Activated CD8-positive, alpha-beta memory T cell treated with anti-CD3 and anti-CD28 coated beads for 48 hours (primary cell): ENCODE measurements at regions not wholly inside any gene's neighbourhood (a gene's known extent, or its start where the extent isn't known, plus 50 kb on each side); places are given as distances from the start of the nearest gene placed in this dataset.

Experiments used
- DNase-seq, 3 experiments: peaks; one replicate each; pipeline ENCODE4 v3.0.0-alpha.2; 2020; ENCODE audit warnings: low read depth in 2 of 3, low spot score in 2 of 3

DNA sequence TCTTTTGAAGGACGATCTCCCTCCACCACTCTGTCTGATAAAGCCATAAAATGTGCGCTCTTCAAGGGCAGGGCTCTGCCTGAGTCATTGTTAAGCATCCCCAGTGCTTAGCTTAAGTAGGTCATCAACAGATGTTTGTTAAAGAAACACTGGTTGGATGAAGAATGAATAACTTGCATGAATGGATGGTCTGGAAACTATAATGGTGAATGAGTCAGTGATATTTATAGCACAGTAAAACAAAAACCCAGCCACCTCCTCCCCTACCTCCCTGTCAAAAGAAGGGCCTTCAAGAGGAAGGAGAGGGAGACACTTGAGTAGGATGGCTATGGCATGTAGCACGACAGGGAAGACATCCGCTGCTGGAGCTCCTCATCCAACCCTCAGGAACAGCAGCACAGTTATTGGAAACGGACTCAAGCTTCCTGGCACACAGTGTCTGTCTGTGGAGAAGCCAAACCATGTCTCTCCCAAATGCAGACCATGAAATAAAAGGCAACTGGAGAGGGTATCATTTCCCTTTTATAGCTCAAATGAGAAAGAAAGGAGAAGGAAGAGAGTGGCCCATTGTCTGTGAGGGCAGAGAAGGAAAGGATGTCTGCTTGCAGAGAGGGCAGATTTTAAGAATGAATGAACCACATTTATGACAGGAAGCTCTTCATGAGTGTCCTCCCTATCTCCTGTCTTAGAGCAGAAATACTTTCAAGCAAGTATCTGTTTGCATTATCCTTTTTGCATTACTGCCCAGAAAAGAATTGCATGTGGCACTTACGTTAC is 183.5 kb upstream of the UBL3 start:
- no peak for DNase-seq

DNA sequence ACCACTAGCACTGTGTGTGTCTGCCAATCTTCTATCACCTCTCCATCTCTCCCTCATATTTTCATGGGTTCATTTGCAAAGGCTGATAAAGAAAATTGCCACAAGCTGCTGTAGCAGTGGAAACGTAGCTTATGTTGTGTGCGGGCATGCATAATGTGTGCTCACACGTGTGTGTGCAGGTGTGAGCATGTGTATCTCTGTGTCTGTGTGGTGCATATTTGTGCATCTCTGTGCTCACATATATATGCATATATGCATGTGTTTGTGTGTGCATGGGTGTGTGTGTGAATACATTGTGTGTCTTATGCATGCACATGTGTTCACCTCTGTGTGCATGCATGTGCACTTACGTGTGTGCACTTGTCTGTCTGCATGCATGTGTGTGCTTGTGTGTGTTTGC is 181.8 kb upstream of the UBL3 start:
- no peak for DNase-seq

DNA sequence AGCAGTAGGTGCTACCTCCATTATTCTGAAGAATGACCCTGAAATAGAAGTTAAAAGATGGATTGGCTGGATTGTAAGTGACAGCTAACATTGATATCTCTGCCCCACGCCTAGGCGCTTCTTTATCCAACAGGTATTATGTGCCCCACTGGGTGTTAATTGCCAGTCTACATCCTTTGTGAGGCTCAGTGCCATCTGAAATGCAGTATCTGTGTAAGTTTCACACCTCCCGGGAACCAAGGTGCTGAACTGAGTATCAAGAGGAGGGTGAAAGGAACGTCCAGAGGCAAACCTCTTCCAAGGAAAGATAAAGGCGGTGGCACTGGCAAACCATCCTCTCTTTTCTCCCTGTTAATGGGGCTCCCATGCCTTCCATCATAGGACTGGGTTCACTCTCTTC is 181.1 kb upstream of the UBL3 start:
- DNase-seq, result no peak

DNA sequence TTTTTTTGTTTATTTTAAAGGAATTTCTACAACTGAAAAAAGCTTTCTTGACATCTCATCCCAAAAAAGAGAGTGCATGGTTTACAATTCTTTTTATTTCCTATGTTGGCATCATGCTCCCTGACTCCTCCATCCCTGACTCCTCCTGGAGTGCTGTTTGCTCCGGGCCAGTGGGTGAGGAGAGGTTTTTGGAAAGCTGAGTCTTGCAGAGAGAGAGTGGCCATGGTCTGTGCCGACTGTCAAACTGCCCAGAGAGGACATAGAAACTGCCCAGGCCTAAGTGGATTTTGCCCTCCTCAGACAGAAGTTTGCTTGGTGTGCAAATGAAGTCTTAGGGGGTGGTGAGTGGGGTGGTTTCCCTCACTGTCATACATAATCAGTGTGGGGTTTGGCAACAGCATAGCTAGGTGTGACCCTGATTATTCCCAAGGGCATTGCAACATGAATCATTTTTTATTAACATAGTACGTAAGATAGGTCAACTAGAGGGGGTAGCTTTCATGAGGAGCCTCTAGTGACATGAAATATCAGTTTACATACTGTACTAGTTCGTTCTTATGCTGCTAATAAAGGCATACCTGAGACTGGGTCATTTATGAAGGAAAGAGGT is 179.8 kb upstream of the UBL3 start:
- no peak for DNase-seq

DNA sequence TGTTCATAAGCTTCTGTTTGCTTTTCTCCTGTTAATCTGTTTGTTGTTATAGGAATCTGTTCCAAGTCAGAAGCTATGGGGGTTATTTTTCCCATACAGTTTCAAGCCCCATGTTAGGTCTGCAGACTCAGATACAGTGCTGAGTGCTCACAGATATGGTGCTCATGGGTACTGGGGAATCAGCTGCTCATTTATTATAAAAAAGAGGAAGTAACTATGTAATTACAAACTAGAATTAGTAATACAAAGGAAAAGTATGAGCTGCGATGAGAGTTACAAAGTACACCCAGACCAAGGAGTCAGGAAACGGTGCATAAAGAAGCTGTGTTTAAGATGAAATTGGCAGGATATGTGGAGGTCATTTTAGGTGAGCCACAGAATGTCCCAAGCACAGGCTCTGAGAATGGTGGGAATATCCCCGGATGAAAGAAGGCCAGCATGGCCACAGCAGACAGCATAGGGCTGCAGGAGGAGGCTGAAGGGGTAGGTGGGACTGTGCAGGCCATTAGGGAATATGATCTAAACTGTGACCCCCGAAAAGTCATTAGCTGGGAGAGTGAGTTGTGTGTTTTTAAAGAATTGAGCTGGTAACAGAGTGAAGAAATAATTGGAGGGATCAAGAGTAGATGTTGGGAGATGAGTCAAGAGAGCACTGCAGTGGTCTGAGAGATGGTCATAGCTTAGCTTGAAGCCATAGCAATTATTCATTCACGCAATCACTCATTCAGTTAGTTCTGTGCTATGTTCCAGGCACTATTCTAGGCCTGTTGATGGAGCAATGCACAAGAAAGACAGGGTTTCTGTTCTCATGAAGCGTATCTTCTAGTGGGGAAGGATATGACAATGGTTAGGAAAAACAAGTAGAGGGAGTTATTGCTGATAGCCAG is 177.4 kb upstream of the UBL3 start:
- DNase-seq, result no peak

DNA sequence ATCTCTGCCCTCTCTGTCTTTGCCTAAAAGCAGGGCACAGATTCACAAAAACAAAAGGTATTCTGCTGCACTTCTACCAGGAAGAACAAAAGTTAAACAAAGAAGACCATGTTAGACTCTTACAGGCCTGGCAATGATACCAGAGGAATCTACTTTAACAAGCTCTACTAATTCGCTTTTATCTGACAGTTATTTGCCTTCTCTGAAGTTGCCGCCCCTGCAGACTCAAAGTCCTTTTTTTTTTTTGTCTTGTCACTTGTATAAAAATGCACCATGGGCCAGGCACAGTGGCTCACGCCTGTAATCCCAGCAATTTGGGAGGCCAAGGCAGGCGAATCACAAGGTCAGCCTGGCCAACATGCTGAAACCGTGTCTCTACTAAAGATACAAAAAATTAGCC is 176.5 kb upstream of the UBL3 start:
- DNase-seq, result no peak

DNA sequence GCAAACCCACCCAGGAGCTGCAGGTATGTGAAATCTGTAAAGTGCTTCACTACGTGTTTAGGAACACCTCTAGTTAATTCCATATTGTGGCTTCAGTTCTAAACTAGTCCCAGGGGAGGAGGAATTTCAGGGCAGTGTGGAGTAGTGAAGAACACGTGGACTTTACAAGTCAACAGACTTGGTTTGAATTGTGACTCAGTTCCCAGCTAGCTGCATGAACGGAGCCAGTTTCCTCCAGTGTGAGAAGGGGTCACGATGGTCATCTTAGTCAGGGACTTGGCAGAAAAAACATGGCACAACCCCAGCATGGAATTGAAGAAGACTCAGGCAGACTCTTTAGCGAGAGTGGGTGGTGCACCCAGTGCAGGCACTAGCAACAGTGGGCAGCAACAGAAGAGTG is 175.7 kb upstream of the UBL3 start:
- DNase-seq, result no peak

DNA sequence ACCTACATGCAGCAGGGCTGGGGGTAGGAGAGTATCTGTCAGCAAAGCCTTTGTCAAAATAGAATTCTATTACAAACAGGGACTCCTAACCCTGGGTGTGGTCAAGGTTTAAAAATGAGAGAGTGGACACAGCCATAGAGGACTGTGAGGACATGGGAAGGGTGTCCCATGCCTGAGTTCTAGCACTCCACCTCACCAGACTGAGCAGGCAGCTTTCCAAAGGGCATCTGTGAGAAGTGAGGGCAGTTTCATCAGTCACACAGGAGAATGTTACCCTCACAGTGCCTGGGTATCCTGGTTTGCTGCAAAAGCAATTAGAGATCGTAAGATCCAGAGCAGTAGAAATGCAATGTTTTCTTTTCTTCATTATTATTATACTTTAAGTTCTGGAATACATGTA is 174.9 kb upstream of the UBL3 start:
- DNase-seq, result no peak

DNA sequence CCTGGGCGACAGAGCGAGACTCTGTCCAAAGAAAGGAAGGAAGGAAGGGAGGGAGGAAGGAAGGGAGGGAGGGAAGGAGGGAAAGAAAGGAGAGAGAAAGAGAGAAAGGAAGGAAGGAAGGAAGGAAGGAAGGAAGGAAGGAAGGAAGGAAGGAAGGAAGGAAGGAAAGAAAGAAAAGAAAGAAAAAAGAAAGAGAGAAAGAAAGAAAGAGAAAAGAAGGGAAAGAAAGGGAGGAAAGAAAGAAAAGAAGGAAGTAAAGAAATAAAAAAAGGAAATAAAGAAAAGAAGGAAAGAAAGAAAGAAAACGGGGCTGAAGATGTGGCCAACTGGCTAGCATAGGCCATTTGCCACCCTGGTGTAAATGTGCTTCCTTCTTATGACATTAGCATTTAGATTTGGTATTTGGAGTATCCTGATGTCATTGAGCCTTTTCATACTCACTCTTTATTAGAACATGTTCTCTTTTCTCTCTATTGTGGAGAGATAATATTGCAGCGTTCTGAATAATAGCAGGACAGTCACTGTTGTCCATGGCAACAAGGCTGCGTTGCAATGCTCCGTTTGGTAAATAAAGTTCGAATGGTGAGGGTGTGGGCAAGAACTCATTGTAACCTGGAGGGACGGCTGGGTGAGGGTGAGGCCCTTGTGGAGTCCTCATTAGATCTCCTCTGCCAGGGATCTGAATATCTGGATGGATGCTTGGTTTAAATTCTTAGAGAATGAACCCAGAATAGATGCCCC is 173.9 kb upstream of the UBL3 start:
- no peak for DNase-seq

DNA sequence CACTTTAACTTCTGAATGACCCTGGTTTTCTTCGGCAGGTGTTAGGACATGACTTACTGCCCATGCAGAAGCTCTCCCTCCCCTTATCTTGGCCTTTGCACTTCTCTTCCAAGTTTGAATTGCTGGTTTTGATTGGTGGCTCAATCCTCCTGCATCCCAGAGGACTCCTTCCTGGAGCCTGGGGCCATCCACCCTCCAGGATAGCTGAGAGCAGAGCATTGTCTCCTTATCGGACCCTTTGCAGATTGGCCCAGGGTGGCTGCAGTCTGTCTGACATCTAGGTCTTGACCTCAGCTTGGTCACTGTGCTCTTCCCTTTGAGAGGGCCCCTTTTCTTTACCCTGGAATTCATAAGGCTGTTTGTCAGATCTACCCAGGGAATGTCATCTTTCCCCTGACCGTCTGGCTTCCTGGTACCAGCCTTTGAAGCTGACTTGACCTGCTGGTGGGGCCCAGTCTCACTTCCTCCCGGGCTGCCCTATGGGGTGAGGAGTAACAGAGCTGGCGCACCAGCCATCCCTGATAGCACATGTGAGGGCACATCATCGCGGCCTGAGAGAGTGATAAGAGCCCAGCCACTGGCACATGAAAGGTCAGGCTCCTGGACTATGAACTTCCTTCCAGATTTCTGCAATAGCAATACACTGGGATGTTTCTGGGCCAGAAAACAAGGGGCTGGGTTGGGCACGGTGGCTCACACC is 172.9 kb upstream of the UBL3 start:
- DNase-seq, result no peak

DNA sequence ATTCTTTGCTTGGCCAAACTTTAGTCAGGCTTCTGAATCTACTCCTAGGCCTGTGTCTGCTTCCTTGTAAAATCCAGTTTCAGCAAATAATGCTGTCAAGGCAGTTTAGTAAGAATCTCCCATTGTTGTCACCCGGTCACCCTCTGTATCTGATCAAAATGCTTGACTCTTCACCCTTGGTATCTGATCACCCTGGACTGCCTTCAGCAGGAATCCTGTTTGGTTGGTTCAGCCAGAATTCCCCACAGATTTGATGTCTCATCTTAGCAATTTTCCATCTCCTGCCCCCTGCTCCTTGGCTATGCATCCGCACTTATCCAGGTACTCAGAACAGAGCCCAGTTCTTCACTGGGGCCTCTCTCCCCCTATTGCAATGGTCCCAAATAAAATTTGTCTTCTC is 172.4 kb upstream of the UBL3 start:
- no peak for DNase-seq

DNA sequence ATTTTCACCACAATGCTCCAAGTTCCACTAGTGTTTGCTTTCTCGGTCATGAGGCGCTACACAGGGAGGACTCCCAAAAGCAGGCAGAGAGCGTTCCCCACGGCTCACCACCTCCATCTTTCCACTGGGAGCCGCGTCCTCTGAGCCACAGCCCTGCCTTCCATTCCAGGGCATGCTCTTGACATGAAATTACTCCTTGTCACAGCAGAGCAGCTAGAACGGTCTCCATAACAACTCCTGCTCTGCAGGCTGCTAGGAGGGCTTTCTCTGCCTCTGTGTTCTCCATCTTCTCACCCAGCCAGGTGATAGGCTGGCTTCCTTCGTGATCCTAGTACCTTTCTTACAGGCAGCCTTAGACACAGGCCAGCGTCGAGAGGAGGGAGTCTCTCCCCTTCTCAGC is 171.8 kb upstream of the UBL3 start:
- DNase-seq, result no peak

DNA sequence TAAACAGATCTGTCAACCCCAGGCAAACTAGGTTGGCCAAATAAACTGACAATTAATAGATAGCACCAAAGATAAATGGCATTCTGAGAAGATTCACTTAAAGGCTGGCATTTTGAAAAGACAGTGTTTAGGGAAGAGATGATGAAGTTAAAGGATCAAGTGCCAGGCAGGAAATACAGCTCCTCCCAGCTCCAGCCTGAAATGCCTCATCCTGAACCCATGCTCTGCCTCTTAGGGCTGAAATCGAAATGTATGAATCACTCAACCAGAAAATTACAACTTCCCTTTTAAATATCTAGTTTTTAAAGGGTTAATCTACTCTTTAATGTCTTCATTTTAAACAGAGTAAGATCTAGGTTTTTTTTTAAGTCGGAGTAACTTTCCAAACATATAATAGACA is 171.2 kb upstream of the UBL3 start:
- no peak for DNase-seq

DNA sequence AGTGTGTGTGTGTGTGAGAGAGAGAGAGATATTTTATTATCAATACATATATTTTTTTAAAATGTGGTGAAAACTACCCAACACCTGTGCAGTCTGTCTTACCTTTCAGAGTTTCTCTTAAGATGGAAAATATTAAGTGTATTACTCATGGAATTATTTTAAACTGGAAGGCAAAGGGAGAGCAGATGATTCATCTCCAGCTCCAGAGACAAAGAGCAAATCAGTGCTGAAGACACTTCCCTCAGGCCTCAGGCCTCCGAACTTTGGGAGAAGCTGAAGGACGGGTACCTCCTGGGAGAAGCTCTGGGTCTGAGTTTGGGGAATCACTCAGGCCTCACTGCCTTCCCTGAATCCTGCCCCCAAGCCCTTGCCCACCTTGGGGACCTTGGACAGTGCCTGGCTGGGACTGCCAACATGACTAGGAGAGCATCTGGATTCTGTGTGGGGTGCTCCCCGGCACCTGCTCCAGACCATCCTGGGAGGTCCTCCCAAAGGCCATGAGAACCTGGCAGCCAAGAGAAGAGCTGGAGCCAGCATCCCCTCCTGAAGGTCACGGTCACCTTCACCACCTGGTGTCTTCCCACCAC is 170.4 kb upstream of the UBL3 start:
- no peak for DNase-seq

DNA sequence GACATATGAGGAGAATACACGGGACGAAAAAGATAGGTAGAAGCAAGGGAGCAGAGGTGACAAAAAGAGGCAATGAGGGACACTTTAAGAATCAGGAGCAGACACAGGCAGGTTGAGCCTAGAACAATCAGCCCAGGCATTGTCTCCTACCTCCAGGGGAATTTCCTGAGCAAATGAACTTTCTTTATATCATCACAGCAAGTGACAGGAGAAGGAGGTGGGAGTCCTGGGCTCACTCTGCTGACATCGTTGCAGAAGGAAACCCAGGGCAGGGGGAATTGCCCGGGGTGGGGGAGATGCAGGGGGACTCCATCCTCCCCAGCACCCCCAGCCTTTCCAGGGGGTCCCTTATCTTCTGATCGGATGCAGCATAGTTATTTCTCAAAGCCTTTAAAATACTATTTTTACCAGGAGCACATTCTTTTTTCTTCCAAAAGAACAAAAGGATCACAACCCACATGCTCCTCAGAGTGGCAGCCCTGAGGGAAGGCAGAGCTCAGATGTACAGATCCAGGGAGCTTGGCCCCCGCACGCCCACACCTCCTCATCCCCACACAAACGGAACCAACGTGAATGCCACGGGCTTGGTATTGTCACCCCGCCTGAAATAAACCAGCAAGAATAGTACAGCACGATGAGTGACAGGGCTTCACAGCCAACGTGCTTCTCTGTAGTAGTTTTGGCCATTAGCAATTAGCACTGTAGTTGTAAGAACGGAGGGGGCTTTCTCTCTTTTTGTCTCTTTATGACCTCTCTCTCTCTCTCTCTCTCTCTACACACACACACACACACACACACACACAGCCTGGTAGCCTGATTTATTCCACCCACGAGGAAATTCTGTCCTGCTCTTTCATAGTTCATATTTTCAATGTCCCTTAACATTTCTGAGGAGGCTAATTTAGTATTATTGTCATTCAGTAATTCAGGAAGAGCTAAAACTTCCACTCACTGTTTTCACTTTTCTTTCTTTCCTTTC is 169.5 kb upstream of the UBL3 start:
- no peak for DNase-seq

DNA sequence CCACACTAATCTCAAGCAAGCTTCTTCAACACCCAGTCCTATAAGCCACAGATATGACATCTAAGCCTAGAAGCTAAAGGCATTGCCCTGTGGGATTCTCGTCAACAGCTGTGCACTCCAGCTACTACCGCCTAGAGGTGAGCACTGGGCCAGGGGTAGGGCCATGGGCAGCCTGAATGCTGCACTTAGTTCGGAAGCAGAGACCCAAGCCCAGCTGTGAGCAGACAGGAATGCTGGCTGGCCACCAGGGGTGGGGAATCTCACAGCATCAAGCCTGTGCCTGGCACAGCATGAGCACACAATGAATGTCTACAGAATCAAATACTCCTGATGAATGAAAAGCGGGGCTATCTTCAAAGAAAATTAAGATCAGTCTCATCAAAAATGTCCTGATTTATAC is 167.5 kb upstream of the UBL3 start:
- DNase-seq, result no peak

DNA sequence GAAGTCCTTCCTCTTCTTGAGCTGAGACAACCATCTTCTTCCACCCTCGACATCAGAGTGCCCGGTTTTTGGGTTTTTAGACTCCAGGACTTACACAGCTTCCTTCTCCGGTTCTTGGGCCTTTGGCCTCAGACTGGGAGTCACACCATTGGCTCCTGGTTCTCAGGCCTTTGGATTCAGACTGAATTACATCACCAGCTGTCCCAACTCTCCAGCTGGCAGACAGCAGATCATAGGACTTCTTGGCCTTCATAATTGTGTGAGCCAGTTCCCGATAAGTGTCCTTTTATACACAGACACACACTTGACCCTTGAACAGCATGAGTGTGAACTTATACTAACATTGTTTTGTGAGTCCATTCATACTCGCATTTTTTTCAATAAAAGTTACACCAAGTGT is 166.0 kb upstream of the UBL3 start:
- no peak for DNase-seq

DNA sequence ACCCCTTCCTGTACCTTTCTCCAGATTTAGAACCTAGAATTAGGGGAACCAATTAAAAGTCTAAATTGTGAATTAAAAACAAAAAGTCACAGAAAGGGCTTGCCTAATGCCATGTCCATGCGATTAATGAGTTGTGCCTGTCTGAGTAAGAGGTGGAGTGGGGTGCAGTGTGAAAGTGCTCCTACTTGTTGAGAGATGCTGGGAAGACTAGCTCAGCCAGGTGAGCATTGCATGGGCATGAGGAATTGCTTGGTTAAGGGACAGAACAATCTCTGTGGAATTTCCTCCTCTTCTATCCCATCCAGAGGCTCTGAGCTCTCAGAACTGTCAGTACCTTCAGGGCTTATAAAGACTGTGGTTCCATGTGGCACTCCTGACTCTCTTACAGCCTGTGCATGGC is 159.0 kb upstream of the UBL3 start:
- no peak for DNase-seq

DNA sequence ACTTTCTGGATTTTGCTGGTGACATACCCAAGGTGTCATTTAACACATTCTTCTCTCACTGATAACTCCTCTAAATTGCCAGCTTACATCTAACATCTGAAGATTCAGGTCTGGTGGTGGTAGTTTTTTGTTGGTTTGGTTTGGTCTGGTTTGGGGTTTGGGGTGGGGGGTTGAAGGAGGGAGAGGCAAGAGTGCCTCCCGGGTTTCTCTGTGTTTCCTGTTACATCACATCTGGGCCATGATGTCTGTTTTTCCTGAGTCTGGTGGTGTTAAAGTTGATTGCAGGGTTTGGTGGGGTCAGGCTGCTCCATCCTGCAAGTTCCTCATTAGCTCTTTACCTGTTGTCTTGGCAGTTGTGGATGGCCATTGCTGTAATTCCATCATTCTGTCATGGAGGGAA is 155.8 kb upstream of the UBL3 start:
- no peak for DNase-seq
